Breast epithelium (tissue), 4 donors: ENCODE measurements at regions not wholly inside any gene's neighbourhood (a gene's known extent, or its start where the extent isn't known, plus 50 kb on each side); places are given as distances from the start of the nearest gene placed in this dataset.

ENCODE experiments used
- DNase-seq, 2 donors: peaks; one replicate each; pipeline ENCODE4 v3.0.0-alpha.2; 2019; ENCODE audit warnings: low spot score in 2 of 2
- H3K27ac ChIP-seq, 2 donors: fragments of 200-600 bp; sonication (generic) in 1 of 2; one replicate each; pipeline ENCODE4 v1.5.1; 2016 to 2019; ENCODE audit warnings: mild to moderate bottlenecking in 1 of 2
- H3K27me3 ChIP-seq, 2 donors: fragments of 200-600 bp; sonication (generic) in 1 of 2; one replicate each; pipeline versions ENCODE4 v1.5.1 to v1.6.0; 2017 to 2019; ENCODE audit warnings: control low read depth in 1 of 2, mild to moderate bottlenecking in 1 of 2
- H3K36me3 ChIP-seq: fragments of 200-600 bp; one replicate; pipeline ENCODE4 v1.5.1; 2019
- H3K4me1 ChIP-seq, 2 donors: fragments of 200-600 bp; sonication (generic); one replicate each; pipeline ENCODE4 v1.5.1; 2016 to 2019; ENCODE audit warnings: control low read depth in 1 of 2
- H3K4me3 ChIP-seq, 3 donors: fragments of 200-600 bp; sonication (generic); 1 replicate in 2 of 3; 2 replicates in 1 of 3; pipeline ENCODE4 v1.5.1; 2016 to 2019; ENCODE audit warnings: mild to moderate bottlenecking in 3 of 3, moderate library complexity in 2 of 3
- H3K9me3 ChIP-seq, 2 donors: fragments of 200-600 bp; sonication (generic) in 1 of 2; one replicate each; pipeline ENCODE4 v1.5.1; 2016 to 2019; ENCODE audit warnings: control low read depth in 1 of 2
- CTCF ChIP-seq, 3 donors: fragments of 450-650 bp; IDR thresholded peaks; one replicate each; pipeline ENCODE4 v1.5.1; 2016 to 2017; ENCODE audit warnings: antibody characterized with exemption in 3 of 3, mild to moderate bottlenecking in 3 of 3, moderate library complexity in 3 of 3
- POLR2A ChIP-seq: fragments of 450-650 bp; IDR thresholded peaks from one replicate; pipeline ENCODE4 v1.6.1; 2016; ENCODE audit warnings: antibody characterized with exemption, mild to moderate bottlenecking, moderate library complexity
- POLR2AphosphoS5 ChIP-seq, 3 donors: sonication (generic); formaldehyde crosslinking; IDR thresholded peaks; one replicate each; pipeline ENCODE4 v1.6.1; 2017; ENCODE audit warnings: antibody characterized with exemption in 3 of 3
- intact Hi-C: fragments of 100-400 bp; cut with DNase I; formaldehyde crosslinking; loops from one replicate; pipeline ENCODE4 v1.15.1; 2023; ENCODE audit warnings: low total_unique reads

GRCh38 chrX:137305404-137305803 lies 260.5 kb upstream of the ZIC3 start:
- Histone ChIP-seq H3K4me1 (no peaks in the 10 kb centered on the region), H3K27ac (no peak overlapping the region), H3K27me3 (peaks cover 0 to 31% of the 10 kb centered on the region in 2 donors), H3K9me3 (peaks cover 0 to 8% of the 10 kb centered on the region in 2 donors), H3K36me3 (no peaks in the 10 kb centered on the region), H3K4me3 (no peak overlapping the region)
- intact Hi-C loops, result no loop called here
- TF ChIP-seq CTCF (IDR thresholded peaks at IDR 0.05) (no peak), POLR2AphosphoS5 (IDR thresholded peaks at IDR 0.05) (no peak), POLR2A (no peak)
- DNase-seq, result no peak

GRCh38 chrX:137297167-137297566 lies 263.4 kb upstream of the GPR101 start:
- no peak for DNase-seq
- no peak overlapping the region for H3K27ac ChIP-seq
- H3K36me3 ChIP-seq, result no peaks in the 10 kb centered on the region
- no peaks in the 10 kb centered on the region for H3K4me1 ChIP-seq
- peaks cover 0 to 15% of the 10 kb centered on the region in 2 donors for H3K27me3 ChIP-seq
- TF ChIP-seq POLR2A (no peak), POLR2AphosphoS5 (IDR thresholded peaks at IDR 0.05) (no peak), CTCF (IDR thresholded peaks at IDR 0.05) (no peak)
- intact Hi-C loops, result no loop called here
- H3K9me3 ChIP-seq, result no peaks in the 10 kb centered on the region
- H3K4me3 ChIP-seq, result no peak overlapping the region

- Histone ChIP-seq H3K27me3 (peaks cover 0 to 32% of the 10 kb centered on the region in 2 donors), H3K27ac (no peak overlapping the region), H3K4me1 (no peaks in the 10 kb centered on the region), H3K9me3 (no peaks in the 10 kb centered on the region), H3K4me3 (no peak overlapping the region), H3K36me3 (no peaks in the 10 kb centered on the region)
- no peak for DNase-seq
- intact Hi-C loops, result no loop called here
- TF ChIP-seq POLR2AphosphoS5 (IDR thresholded peaks at IDR 0.05) (no peak), CTCF (IDR thresholded peaks at IDR 0.05) (no peak), POLR2A (no peak)
These were observed 256.2 kb upstream of the GPR101 start for GRCh38 chrX:137290011-137290410.

- no peak for DNase-seq
- H3K9me3 ChIP-seq, result no peaks in the 10 kb centered on the region
- no peak overlapping the region for H3K27ac ChIP-seq
- H3K27me3 ChIP-seq, result peaks cover 0 to 51% of the 10 kb centered on the region in 2 donors
- no peak overlapping the region for H3K4me3 ChIP-seq
- H3K36me3 ChIP-seq, result no peaks in the 10 kb centered on the region
- H3K4me1 ChIP-seq, result no peaks in the 10 kb centered on the region
- intact Hi-C loops, result no loop called here
- TF ChIP-seq CTCF (IDR thresholded peaks at IDR 0.05) (no peak), POLR2A (no peak), POLR2AphosphoS5 (IDR thresholded peaks at IDR 0.05) (no peak)
These were observed 253.4 kb upstream of the GPR101 start for GRCh38 chrX:137287191-137287590.

- Histone ChIP-seq H3K4me3 (no peak overlapping the region), H3K9me3 (no peaks in the 10 kb centered on the region), H3K27ac (no peak overlapping the region), H3K27me3 (peaks cover 0 to 53% of the 10 kb centered on the region in 2 donors), H3K36me3 (no peaks in the 10 kb centered on the region), H3K4me1 (no peaks in the 10 kb centered on the region)
- no peak for DNase-seq
- TF ChIP-seq POLR2AphosphoS5 (IDR thresholded peaks at IDR 0.05) (no peak), POLR2A (no peak), CTCF (IDR thresholded peaks at IDR 0.05) (no peak)
- intact Hi-C loops, result no loop called here
These were observed 252.6 kb upstream of the GPR101 start for GRCh38 chrX:137286423-137286822.
